NCI-H146 (cell line): ENCODE measurements at regions not wholly inside any gene's neighbourhood (a gene's known extent, or its start where the extent isn't known, plus 50 kb on each side); places are given as distances from the start of the nearest gene placed in this dataset.

ENCODE experiments used
- DNase-seq: peaks from one replicate; lab custom pipeline; 2025; lab: John Stamatoyannopoulos, UW

- no peak for DNase-seq
These were observed 433.8 kb downstream of the NAF1 start for GRCh38 chr4:162732876-162733275.

- DNase-seq, result no peak
These were observed 438.9 kb downstream of the NAF1 start for GRCh38 chr4:162727766-162728165.

- no peak for DNase-seq
These were observed 439.5 kb downstream of the NAF1 start for GRCh38 chr4:162727232-162727631.

DNA sequence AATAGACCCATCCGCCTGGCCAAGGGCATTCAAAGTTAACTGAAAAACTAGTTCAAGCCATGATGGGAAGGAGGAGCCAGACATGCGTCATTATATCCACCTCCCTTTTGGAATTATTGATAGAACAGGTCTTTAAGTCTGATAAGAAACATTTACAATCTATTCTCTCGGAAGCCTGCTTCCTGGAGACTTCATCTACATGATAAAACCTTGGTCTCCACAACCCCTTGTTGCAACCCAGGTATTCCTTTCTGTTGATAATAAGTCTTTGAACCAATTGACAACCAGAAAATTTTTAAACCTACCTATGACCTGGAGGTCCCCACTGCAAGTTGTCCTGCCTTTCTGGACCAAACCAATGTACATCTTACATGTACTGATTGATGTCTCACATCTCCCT lies 451.3 kb downstream of the NAF1 start:
- no peak for DNase-seq

DNA sequence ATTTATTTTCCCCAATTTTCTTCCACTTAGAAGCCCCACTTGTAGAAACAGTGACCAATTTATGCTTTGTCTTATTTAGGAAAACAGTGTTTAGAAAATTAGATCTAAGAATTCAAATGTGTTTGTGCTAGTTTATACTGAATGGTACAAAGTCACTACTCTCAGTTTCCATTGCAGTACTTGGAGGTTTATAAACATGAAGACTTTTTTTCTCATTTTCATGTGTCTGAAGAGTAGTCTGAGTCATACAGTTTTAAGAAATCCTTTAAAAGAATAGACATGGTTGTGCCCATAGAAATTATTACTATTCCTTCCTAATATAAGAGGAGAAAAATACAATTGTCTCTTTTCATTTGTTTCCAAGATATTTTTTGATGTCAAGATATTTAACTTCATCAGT lies 458.7 kb downstream of the NAF1 start:
- DNase-seq, result no peak

DNA sequence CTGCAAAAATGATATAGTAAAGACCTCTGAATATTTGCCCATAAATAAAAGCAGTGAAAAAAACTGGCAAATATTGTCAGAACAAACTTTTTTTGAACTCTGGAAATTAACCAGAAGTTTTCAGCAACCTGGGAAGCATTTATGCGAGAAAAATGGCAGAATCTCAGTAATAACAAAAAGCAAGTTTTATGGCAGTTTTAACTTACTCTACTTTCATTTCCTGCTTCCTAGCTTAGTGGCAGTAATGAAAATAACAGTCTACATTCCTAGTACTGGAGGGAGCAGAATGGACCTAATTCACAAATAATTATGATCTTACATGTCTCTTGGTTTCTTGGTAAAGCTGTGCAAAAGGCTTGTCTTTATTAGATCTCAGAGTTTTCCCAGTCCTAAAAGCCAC lies 460.1 kb downstream of the NAF1 start:
- DNase-seq, result no peak

GRCh38 chr4:162706051-162706450 lies 460.6 kb downstream of the NAF1 start:
- no peak for DNase-seq

DNA sequence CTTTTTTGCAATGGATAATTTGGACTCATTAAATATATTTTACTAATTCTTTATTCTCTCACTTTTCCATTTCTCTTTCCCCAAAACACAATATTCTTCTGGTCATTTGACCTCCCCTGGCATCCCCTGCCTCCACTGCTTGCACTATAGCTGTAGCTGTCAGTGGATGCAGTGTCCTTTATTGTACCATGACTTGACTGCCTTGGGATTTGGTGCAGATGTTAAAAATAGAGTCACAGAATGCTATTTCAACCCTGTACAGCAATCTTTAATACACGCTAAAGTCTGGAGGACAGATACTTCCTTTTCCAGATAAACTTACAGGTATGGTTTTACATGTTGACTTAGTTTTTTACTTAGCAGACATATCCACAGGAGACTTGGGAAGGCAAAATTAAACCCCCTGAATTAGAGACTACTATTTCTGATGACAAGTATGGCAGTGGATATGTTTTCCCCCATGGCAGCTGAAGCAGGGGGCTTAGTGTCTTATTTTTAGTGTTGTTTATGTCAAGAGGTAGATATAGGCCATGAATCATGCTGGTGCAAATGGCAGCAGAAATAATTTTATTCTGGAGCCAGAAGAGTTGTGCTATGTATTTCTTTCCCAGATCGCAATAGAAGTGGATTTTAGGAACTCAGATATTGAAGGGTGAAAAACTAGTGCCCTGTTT lies 461.4 kb downstream of the NAF1 start:
- no peak for DNase-seq

DNA sequence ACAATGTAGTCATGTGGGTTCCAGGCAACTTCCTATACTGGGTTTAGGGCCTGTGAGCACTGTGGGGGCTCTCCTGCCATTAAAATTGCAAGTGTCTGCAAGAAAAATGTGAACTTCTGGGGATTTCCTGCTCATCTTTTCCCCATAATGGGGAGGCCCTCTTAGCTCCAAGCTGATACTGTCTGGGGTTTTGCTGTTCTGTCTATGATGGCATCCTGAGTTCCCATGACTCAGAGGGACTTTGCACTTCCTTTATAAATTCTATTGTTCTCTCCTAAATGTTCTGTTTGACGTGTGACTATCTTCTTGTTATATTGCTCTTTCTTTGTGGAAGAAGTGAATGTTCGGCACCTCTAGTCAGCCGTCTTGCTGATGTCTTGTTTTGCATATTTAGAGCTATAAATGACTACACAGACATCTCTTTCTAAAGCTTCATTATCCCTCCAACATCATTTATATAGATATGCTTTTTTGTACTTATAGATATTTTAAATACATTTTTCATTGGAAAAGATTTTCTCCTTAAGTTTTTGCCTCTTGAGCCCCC lies 465.8 kb downstream of the NAF1 start:
- no peak for DNase-seq

DNA sequence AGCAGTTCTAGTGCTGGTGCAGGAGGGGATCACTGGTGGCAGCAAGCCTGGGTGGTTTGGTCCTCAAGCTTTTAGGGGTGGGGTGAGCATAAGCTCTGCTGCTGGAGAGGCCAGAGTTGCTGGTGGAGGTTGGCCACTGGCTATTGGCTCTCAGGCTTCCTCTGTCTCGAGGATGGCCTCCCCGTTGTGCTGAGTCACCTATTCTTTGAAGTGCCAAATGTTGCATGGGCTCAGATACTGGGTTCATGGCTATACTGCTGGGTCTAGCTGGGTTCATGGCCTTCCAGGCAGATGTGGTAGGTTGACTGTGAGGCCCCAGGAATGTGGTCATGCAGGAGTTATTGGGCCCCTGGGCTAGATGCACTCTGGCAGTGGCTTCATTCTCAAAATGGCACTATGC lies 466.3 kb downstream of the NAF1 start:
- no peak for DNase-seq

- DNase-seq, result no peak
These were observed 467.1 kb downstream of the NAF1 start for GRCh38 chr4:162699629-162700028.

DNA sequence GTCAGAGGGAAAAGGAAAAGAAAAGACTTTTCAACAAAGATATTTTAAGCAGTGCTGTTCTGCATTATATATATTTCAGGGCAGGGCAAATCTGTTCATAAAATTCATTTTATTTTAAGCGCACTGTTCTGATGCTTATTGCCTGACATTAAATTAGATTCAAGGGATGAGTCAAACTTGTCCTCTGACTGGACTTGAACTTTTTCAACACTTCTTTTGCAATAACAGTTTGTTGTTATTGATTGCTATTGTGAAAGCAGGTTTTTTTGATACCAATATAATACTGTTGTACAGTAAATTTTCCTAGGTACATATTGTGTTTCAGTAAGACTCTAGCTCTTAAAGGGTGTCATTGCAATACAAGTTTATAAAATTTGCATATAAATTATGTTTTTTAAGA lies 481.3 kb downstream of the NAF1 start:
- DNase-seq, result no peak

DNA sequence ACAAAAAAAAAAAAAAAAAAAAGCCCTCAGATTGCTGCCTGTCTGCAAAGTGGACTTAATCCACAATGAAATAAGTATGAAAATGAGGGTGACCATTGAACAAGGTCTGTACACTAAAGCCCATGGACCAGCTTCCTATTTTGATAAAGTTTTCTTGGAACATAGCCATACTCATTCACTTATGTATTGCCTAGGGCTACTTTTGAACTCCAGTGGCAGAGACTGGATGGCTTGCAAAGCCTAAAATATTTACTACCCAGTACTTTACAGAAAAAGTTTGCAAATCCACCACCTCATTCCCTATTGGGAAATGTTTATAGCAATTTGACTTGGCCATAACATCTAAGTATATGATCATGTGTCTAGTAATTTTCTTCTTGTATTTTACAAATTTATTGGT lies 481.7 kb downstream of the NAF1 start:
- DNase-seq, result no peak

- no peak for DNase-seq
These were observed 482.4 kb downstream of the NAF1 start for GRCh38 chr4:162684371-162684700.

- DNase-seq, result no peak
These were observed 482.9 kb downstream of the NAF1 start for GRCh38 chr4:162683659-162684370.

DNA sequence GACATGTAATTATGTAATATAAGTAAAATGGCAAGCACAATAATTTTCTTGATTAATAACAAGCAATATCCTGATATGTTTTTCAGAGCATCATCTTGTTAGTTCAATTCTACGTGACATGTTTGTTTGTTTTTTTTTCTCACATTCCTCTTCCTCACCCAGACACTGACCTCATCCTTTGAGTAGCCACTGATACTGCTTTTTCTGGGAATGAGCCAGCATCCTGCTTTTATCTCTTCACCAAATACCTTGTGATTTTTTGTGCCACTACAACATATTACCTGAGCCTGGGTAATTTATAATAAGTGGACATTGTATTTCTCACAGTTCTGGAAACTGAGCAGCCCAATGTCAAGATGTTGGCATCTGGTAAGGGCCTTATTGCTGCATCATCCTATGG lies 484.0 kb downstream of the NAF1 start:
- no peak for DNase-seq

GRCh38 chr4:162681212-162681611 lies 485.5 kb downstream of the NAF1 start:
- DNase-seq, result no peak

- no peak for DNase-seq
These were observed 491.0 kb downstream of the NAF1 start for GRCh38 chr4:162675661-162676060.

- DNase-seq, result no peak
These were observed 498.1 kb upstream of the FSTL5 start for GRCh38 chr4:162661913-162662312.

DNA sequence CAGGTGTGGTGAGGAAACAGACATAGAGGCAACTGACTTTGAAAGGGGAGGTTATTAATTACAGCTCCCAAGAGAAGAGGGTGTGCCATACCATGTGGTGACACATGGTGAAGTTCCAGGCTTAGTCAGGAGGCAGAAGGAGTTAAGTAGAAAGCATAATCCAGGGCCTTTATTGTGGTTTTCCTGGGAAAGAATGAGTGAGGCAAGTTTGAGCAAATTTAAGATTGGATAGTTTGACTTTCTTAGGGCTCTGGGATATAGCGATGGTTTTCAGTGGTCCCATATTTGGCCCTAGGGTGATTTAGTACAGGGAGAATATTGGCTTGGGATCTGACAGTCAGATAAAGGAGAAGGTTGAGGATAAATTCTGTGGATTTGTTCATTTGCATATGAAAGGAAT lies 495.9 kb upstream of the FSTL5 start:
- DNase-seq, result no peak

- DNase-seq, result no peak
These were observed 494.2 kb upstream of the FSTL5 start for GRCh38 chr4:162657966-162658365.

GRCh38 chr4:162650166-162650565 lies 486.4 kb upstream of the FSTL5 start:
- DNase-seq, result no peak

GRCh38 chr4:162645381-162645780 lies 481.6 kb upstream of the FSTL5 start:
- DNase-seq, result no peak

DNA sequence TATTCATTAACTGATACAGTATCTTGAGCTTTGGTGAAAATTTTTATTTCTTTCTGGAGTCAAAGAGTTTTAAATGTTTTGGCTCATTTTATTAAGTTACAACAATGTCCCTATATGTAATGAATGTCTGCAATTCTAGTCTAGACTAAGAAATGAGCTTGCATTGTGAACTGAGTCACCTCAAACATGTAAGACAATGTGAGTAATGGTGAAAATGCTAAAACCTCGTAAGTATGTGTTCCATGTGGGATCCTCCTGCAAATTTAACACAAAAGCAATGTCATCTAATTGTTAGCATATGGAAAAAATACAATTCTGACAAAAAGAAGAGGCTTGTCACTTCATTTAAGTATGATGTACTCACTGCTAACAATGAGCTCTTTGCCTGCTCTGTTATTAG lies 480.5 kb upstream of the FSTL5 start:
- DNase-seq, result no peak
